ENCODE measurements at regions not wholly inside any gene's neighbourhood (a gene's known extent, or its start where the extent isn't known, plus 50 kb on each side); places are given as distances from the start of the nearest gene placed in this dataset.
A peak's percentile ranks its signal among the peaks of the same experiment; 100 is the strongest.

DNA sequence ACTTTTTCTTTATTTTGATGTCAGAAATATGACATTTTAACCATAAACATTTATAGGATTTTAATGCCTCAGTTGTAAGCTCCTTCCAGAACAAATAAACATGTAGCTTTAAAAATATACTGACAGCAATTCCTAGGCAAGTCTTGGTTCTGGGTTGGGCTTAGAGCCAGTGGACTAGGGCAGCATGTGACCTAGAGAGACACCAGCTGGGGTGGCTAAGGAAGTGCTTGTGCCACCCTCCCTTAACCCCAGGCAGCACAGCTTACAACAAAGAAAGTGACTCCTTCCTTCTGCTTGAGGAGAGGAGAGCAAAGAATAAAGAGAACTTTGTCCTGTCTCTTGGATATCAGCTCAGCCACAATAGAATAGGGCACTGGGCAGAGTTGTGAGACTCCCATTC, 61.6 kb upstream of the KTN1 start:
- DNase-seq (peak; percentile 38), ATAC-seq (ENCODE audit: low read depth) (peak; percentile 40)
- intact Hi-C loops (cut with micrococcal nuclease), result no loop called here
- Histone ChIP-seq H2AK9ac (replicated peaks; ENCODE audit: low read depth, low read length, poor library complexity) (no peak overlapping the region), H3K18ac (ENCODE audit: low read depth, low read length) (no peak overlapping the region), H3K56ac (ENCODE audit: extremely low read depth, insufficient read depth, low read length) (no peak overlapping the region), H3K9ac (ENCODE audit: low read depth, low read length) (no peak overlapping the region), H3K4ac (ENCODE audit: low read depth, low read length) (no peak overlapping the region), H2BK15ac (ENCODE audit: low read depth, low read length) (no peak overlapping the region), H2AK5ac (ENCODE audit: low read depth, low read length) (no peak overlapping the region), H3K9me1 (ENCODE audit: insufficient read depth, low read length) (peaks cover 4% of the 10 kb centered on the region; the same call in 1 of the 2 replicates), H3K23ac (ENCODE audit: low read depth, low read length) (no peak overlapping the region), H3K4me1 (ENCODE audit: control insufficient read depth, insufficient read depth, low read length) (peaks cover 3% of the 10 kb centered on the region), H3K27me3 (ENCODE audit: control insufficient read depth, insufficient read depth, low read length) (peaks cover 2% of the 10 kb centered on the region; the same call in 1 of the 2 replicates), H4K8ac (ENCODE audit: low read depth in 2 of 2, low read length in 2 of 2) (no peak overlapping the region), H4K91ac (ENCODE audit: insufficient read depth, low read depth, low read length) (no peak overlapping the region), H4K5ac (ENCODE audit: low read depth, low read length) (no peak overlapping the region), H3K14ac (replicated peaks; ENCODE audit: low read depth, low read length) (no peak overlapping the region), H4K20me1 (ENCODE audit: insufficient read depth, low read length) (peaks cover 4% of the 10 kb centered on the region; the same call in 1 of the 2 replicates), H3K27ac (ENCODE audit: insufficient read depth, low read length) (no peak overlapping the region), H3K4me2 (ENCODE audit: low read depth, low read length) (no peak overlapping the region), H3K79me1 (ENCODE audit: low read depth in 1 of 2, low read length in 2 of 2) (no peaks in the 10 kb centered on the region), H2AFZ (replicated peaks; ENCODE audit: low read length, poor library complexity) (no peak overlapping the region), H3K4me3 (ENCODE audit: insufficient read depth, low read depth, low read length) (no peak overlapping the region), H3K36me3 (ENCODE audit: control insufficient read depth, insufficient read depth, low read length) (no peaks in the 10 kb centered on the region), H2BK20ac (ENCODE audit: low read depth, low read length) (no peak overlapping the region), H3K9me3 (ENCODE audit: control insufficient read depth, insufficient read depth, low read length) (peaks cover 5% of the 10 kb centered on the region; the same call in 1 of the 2 replicates), H2BK120ac (ENCODE audit: low read depth, low read length) (no peak overlapping the region), H2BK5ac (ENCODE audit: low read depth, low read length, poor library complexity, severe bottlenecking) (no peak overlapping the region)
- TF ChIP-seq CTCF (conservative IDR thresholded peaks at IDR 0.05; ENCODE audit: low read depth, low read length) (no peak), USF2 (IDR thresholded peaks at IDR 0.05; ENCODE audit: low read depth, low read length) (0 out of 2 replicates have a peak, but pooled peaks have one; percentile 22)
- no TSS peak for BruUV-seq (replicated peaks)
- dilution Hi-C loops (cut with HindIII; ENCODE audit: low sequenced_read_pairs, unreplicated experiment), result no loop called here
- POLR2A ChIA-PET (ENCODE audit: unreplicated experiment), result no interaction called here
- CTCF ChIA-PET, result interaction anchor here (0.8 kb wide), 1 partner anchor 10 kb away, joined by 3 read pairs; no protein-coding TSS in a partner anchor
- in situ Hi-C loops (cut with MboI; ENCODE audit: low sequenced_read_pairs), result no loop called here
